SK-N-SH (cell line): ENCODE measurements at regions not wholly inside any gene's neighbourhood (a gene's known extent, or its start where the extent isn't known, plus 50 kb on each side); places are given as distances from the start of the nearest gene placed in this dataset.
A peak's percentile ranks its signal among the peaks of the same experiment; 100 is the strongest.

Experiments used
- CTCF ChIA-PET: fragments of 300-600, 350-600 bp; formaldehyde crosslinking; extraction: SDS; loops from one replicate; lab custom pipeline; 2021; lab: Yijun Ruan, JAX
- POLR2A ChIA-PET: fragments of 350-600 bp; sonication (Branson Sonifier 250); formaldehyde crosslinking; extraction: SDS; loops from one replicate; lab custom pipeline; 2020; ENCODE audit warnings: antibody characterized with exemption, inconsistent platforms; lab: Yijun Ruan, JAX
- DNase-seq: peaks from one replicate; pipeline ENCODE4 v3.0.0; 2012
- H2AFZ ChIP-seq: fragments of 200-600 bp; sonication (generic); 2 replicates; pipeline ENCODE4 v1.8.1; 2016; ENCODE audit warnings: antibody characterized with exemption, mild to moderate bottlenecking, low read depth
- H3F3A ChIP-seq: fragments of 200-600 bp; sonication (generic); replicated peaks from 2 replicates; pipeline ENCODE3; 2016; ENCODE audit warnings: antibody characterized with exemption, mild to moderate bottlenecking; ENCODE audit not compliant: insufficient read depth
- H3K27ac ChIP-seq, 2 experiments: fragments of 200-500 bp in 1 of 2; fragments of 200-600 bp in 1 of 2; sonication (Bioruptor generic) in 1 of 2; sonication (generic), shearing (Covaris generic) in 1 of 2; 2 replicates each; pipeline versions ENCODE4 v1.5.1 to v1.6.1; 2014 to 2016; ENCODE audit warnings: low read depth in 2 of 2, inconsistent platforms in 1 of 2, low read length in 1 of 2, mild to moderate bottlenecking in 1 of 2, mixed read lengths in 1 of 2
- H3K27me3 ChIP-seq: fragments of 200-600 bp; sonication (generic), shearing (Covaris generic); 2 replicates; pipeline ENCODE4 v1.6.1; 2016; ENCODE audit warnings: mixed run types; ENCODE audit not compliant: insufficient read depth
- H3K36me3 ChIP-seq, 2 experiments: fragments of 200-500 bp in 1 of 2; fragments of 200-600 bp in 1 of 2; sonication (Bioruptor generic) in 1 of 2; sonication (generic) in 1 of 2; replicated peaks in 1 of 2; 2 replicates each; pipeline versions ENCODE3 to v1.5.1; 2014 to 2016; ENCODE audit warnings: low read length in 1 of 2, mild to moderate bottlenecking in 1 of 2; ENCODE audit not compliant: insufficient read depth in 2 of 2, control insufficient read depth in 1 of 2
- H3K4me1 ChIP-seq, 2 experiments: fragments of 200-500 bp in 1 of 2; fragments of 200-600 bp in 1 of 2; sonication (Bioruptor generic) in 1 of 2; sonication (generic), shearing (Covaris generic) in 1 of 2; 2 replicates each; pipeline versions ENCODE4 v1.5.1 to v1.6.1; 2014 to 2016; ENCODE audit warnings: low read depth in 1 of 2, low read length in 1 of 2, mixed run types in 1 of 2; ENCODE audit not compliant: insufficient read depth in 2 of 2, control insufficient read depth in 1 of 2
- H3K4me2 ChIP-seq: fragments of 200-600 bp; sonication (generic), shearing (Covaris generic); 2 replicates; pipeline ENCODE4 v1.6.1; 2017; ENCODE audit warnings: mixed run types
- H3K4me3 ChIP-seq, 2 experiments: fragments of 200-500 bp in 1 of 2; fragments of 200-600 bp in 1 of 2; sonication (Bioruptor generic) in 1 of 2; sonication (generic), shearing (Covaris generic) in 1 of 2; 2 replicates each; pipeline versions ENCODE4 v1.5.1 to v1.8.1; 2014 to 2016; ENCODE audit warnings: low read depth in 2 of 2, inconsistent platforms in 1 of 2, low read length in 1 of 2, mild to moderate bottlenecking in 1 of 2, mixed read lengths in 1 of 2, moderate library complexity in 1 of 2
- H3K79me2 ChIP-seq: fragments of 200-600 bp; sonication (generic); 2 replicates; pipeline ENCODE4 v1.8.1; 2017; ENCODE audit warnings: mild to moderate bottlenecking; ENCODE audit not compliant: insufficient read depth
- H3K9ac ChIP-seq: fragments of 200-600 bp; sonication (generic); 2 replicates; pipeline ENCODE4 v1.6.1; 2017; ENCODE audit warnings: mixed run types
- H3K9me2 ChIP-seq: fragments of 200-600 bp; sonication (generic); 2 replicates; pipeline ENCODE4 v1.6.1; 2017; ENCODE audit warnings: mixed run types
- H3K9me3 ChIP-seq: fragments of 200-600 bp; sonication (generic); 2 replicates; pipeline ENCODE4 v1.6.1; 2017; ENCODE audit warnings: mixed run types, mild to moderate bottlenecking, moderate library complexity
- H4K20me1 ChIP-seq: fragments of 200-600 bp; sonication (generic); 2 replicates; pipeline ENCODE4 v1.6.1; 2017; ENCODE audit warnings: mild to moderate bottlenecking, mixed run types; ENCODE audit not compliant: insufficient read depth
- CHD2 ChIP-seq: fragments of 150-350 bp; IDR thresholded peaks from 2 replicates; pipeline ENCODE4 v1.6.1; 2018; ENCODE audit warnings: low read length; ENCODE audit not compliant: partially characterized antibody
- ELF1 ChIP-seq: IDR thresholded peaks from 2 replicates; pipeline ENCODE4 v1.4.0; 2012
- EP300 ChIP-seq, 2 experiments: IDR thresholded peaks; 2 replicates each; pipeline versions ENCODE4 v1.4.0 to v1.6.1; 2012; ENCODE audit warnings: borderline replicate concordance in 1 of 2, low read depth in 1 of 2, low read length in 1 of 2
- EZH2phosphoT487 ChIP-seq: fragments of 200-600 bp; sonication (generic); IDR thresholded peaks from 2 replicates; pipeline ENCODE4 v1.6.1; 2017; ENCODE audit warnings: low read depth, mixed run types, mild to moderate bottlenecking, antibody characterized with exemption, moderate library complexity, borderline replicate concordance
- FOXJ3 ChIP-seq: sonication (generic); formaldehyde crosslinking; IDR thresholded peaks from 2 replicates; pipeline ENCODE4 v1.5.1; 2020; ENCODE audit warnings: mild to moderate bottlenecking, missing genetic modification reagents
- FOXM1 ChIP-seq: IDR thresholded peaks from 2 replicates; pipeline ENCODE4 v1.4.0; 2012; ENCODE audit warnings: low read depth, mild to moderate bottlenecking
- GABPA ChIP-seq: IDR thresholded peaks from 2 replicates; pipeline ENCODE4 v1.4.0; 2012; ENCODE audit warnings: low read depth, mild to moderate bottlenecking
- GATA2 ChIP-seq: sonication (generic); formaldehyde crosslinking; IDR thresholded peaks from 2 replicates; pipeline ENCODE4 v1.5.0; 2020; ENCODE audit warnings: mild to moderate bottlenecking, missing genetic modification reagents
- JUND ChIP-seq: IDR thresholded peaks from 2 replicates; pipeline ENCODE4 v1.4.0; 2012
- MEF2A ChIP-seq: IDR thresholded peaks from 2 replicates; pipeline ENCODE4 v1.4.0; 2012; ENCODE audit warnings: low read depth, borderline replicate concordance
- MXI1 ChIP-seq: IDR thresholded peaks from 2 replicates; pipeline ENCODE4 v1.6.1; 2012; ENCODE audit warnings: mild to moderate bottlenecking, low read depth, low read length, improper control_type of control experiment
- NFIC ChIP-seq: IDR thresholded peaks from 2 replicates; pipeline ENCODE4 v1.4.0; 2012; ENCODE audit warnings: borderline replicate concordance
- POLR2AphosphoS5 ChIP-seq: IDR thresholded peaks from 2 replicates; pipeline ENCODE4 v1.6.1; 2012; ENCODE audit warnings: low read depth, low read length
- RAD21 ChIP-seq: IDR thresholded peaks from 2 replicates; pipeline ENCODE4 v1.6.1; 2012; ENCODE audit warnings: mild to moderate bottlenecking, low read length
- RCOR1 ChIP-seq: fragments of 150-350 bp; IDR thresholded peaks from 2 replicates; pipeline ENCODE4 v1.6.1; 2017; ENCODE audit warnings: antibody characterized with exemption, low read length
- RFX5 ChIP-seq: IDR thresholded peaks from 2 replicates; pipeline ENCODE4 v1.6.1; 2012; ENCODE audit warnings: mild to moderate bottlenecking, improper control_type of control experiment, low read length
- RXRA ChIP-seq: IDR thresholded peaks from 2 replicates; pipeline ENCODE4 v1.4.0; 2012; ENCODE audit warnings: low read depth, mild to moderate bottlenecking, borderline replicate concordance
- SMC3 ChIP-seq: IDR thresholded peaks from 2 replicates; pipeline ENCODE4 v1.6.1; 2012; ENCODE audit warnings: low read depth, low read length, improper control_type of control experiment
- TAF1 ChIP-seq: IDR thresholded peaks from 2 replicates; pipeline ENCODE4 v1.6.1; 2012; ENCODE audit warnings: low read depth, mild to moderate bottlenecking, low read length, moderate library complexity, borderline replicate concordance
- TCF12 ChIP-seq: IDR thresholded peaks from 2 replicates; pipeline ENCODE4 v1.4.0; 2012
- TEAD4 ChIP-seq: IDR thresholded peaks from 2 replicates; pipeline ENCODE4 v1.4.0; 2012; ENCODE audit warnings: mild to moderate bottlenecking, borderline replicate concordance; ENCODE audit not compliant: insufficient read depth
- YY1 ChIP-seq: IDR thresholded peaks from 2 replicates; pipeline ENCODE4 v1.4.0; 2012; ENCODE audit warnings: low read depth, mild to moderate bottlenecking
- WGBS: methylation state at CpG from one replicate; pipeline ENCODE4 v1.1.6; 2017; ENCODE audit warnings: low lambda C conversion rate; 5-methylcytosine and 5-hydroxymethylcytosine counted together
- TF ChIP-seq, protein P1 (sequence below): IDR thresholded peaks from 2 replicates; pipeline ENCODE4; 2012
- TF ChIP-seq, protein P2 (sequence below): IDR thresholded peaks from 2 replicates; pipeline ENCODE4 v1.4.0; 2012; ENCODE audit warnings: low read depth
- TF ChIP-seq, protein P3 (sequence below): fragments of 150-350 bp; IDR thresholded peaks from 2 replicates; pipeline ENCODE4 v1.6.1; 2017; ENCODE audit warnings: antibody characterized with exemption, low read length, low read depth, borderline replicate concordance
- TF ChIP-seq, protein P4 (sequence below): IDR thresholded peaks from 2 replicates; pipeline ENCODE4 v1.6.1; 2012; ENCODE audit warnings: mild to moderate bottlenecking, low read depth, low read length, moderate library complexity
- TF ChIP-seq, protein P5 (sequence below): fragments of 200-600 bp; sonication (generic); IDR thresholded peaks from 2 replicates; pipeline ENCODE4 v1.6.1; 2017; ENCODE audit warnings: antibody characterized with exemption, mild to moderate bottlenecking, moderate library complexity

DNA sequence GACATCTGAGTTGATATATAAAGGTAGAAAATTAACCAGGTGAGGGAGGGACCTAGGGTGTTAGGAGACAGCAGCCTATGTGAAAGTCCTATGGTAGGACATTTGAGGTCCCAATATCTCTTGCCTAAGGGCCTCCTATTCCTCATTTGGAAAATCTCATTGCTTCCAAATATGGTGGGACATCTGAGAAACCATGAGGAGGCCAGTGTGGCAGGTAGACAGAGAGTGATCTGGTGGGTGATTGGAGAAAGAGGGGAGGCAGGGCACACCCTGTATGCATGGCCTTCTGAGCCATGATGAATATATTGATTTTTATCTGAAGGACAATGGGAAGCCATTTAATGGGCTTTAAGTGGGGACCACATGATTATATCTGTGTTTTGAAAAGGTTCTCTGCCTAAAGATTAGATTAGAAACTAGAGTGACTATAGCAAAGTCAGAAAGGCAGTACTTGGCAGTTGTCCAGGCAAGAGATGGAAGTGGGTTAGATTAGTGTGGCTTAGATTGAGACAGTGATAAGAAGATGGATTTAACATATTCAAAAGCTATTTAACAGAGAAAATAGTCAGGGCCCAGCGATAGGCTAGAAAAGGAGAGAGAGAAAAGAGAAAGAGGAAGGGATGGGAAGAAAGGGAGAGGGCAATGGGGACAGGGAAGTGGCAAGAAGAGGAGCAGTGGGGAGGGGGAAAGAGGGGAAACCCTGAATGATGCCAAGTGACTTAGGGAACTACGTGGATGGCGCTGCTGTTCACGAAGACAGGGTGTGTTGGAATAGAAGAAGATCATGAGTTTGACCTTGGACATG is 237.2 kb upstream of the SRRM4 start:
- CTCF ChIA-PET = no interaction called here
- no peaks in the 10 kb centered on the region for H3K79me2 ChIP-seq
- no peaks in the 10 kb centered on the region for H3K9me3 ChIP-seq
- H3K4me3 ChIP-seq = no peak overlapping the region
- H2AFZ ChIP-seq = no peak overlapping the region
- peaks cover 0 to 15% of the 10 kb centered on the region in 2 experiments; a peak in 2 of 4 replicates for H3K4me1 ChIP-seq
- no peak overlapping the region for H3K9ac ChIP-seq
- no peaks in the 10 kb centered on the region for H3K36me3 ChIP-seq
- POLR2A ChIA-PET = no interaction called here
- no peaks in the 10 kb centered on the region for H3K9me2 ChIP-seq
- no peak overlapping the region for H3K4me2 ChIP-seq
- H3K27ac ChIP-seq = peak overlapping the region in 1 of 2 experiments; percentile 92; a peak in 2 of 4 replicates
- no peaks in the 10 kb centered on the region for H4K20me1 ChIP-seq
- 1% methylated on average over 4 of the region's 4 CpGs for WGBS
- H3F3A ChIP-seq = no peaks in the 10 kb centered on the region
- no peaks in the 10 kb centered on the region for H3K27me3 ChIP-seq
- peak; percentile 34 for DNase-seq
- TF ChIP-seq MEF2A = no peak
- TF ChIP-seq SMC3 = no peak
- TF ChIP-seq ELF1 = no peak
- 0 out of 2 replicates have a peak, but pooled peaks have one; percentile 13 for TF ChIP-seq NFIC
- TF ChIP-seq, protein P1, sequence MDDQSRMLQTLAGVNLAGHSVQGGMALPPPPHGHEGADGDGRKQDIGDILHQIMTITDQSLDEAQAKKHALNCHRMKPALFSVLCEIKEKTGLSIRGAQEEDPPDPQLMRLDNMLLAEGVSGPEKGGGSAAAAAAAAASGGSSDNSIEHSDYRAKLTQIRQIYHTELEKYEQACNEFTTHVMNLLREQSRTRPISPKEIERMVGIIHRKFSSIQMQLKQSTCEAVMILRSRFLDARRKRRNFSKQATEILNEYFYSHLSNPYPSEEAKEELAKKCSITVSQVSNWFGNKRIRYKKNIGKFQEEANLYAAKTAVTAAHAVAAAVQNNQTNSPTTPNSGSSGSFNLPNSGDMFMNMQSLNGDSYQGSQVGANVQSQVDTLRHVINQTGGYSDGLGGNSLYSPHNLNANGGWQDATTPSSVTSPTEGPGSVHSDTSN = no peak
- no peak for TF ChIP-seq RAD21
- peak; percentile 47; the same call in 1 of the 2 replicates for TF ChIP-seq RCOR1
- TF ChIP-seq POLR2AphosphoS5 = no peak
- no peak for TF ChIP-seq RFX5
- TF ChIP-seq, protein P2, sequence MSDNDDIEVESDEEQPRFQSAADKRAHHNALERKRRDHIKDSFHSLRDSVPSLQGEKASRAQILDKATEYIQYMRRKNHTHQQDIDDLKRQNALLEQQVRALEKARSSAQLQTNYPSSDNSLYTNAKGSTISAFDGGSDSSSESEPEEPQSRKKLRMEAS = no peak
- 0 out of 2 replicates have a peak, but pooled peaks have one; percentile 33 for TF ChIP-seq FOXJ3 (CRISPR knock-in tag)
- peak in 1 of 2 experiments; percentile 79; a peak in 2 of 4 replicates for TF ChIP-seq EP300 (IDR thresholded peaks at IDR 0.05; ENCODE audit: borderline replicate concordance in 1 of 2, low read depth in 1 of 2, low read length in 1 of 2)
- TF ChIP-seq CHD2 = peak; percentile 56
- TF ChIP-seq TCF12 = 0 out of 2 replicates have a peak, but pooled peaks have one; percentile 17
- no peak for TF ChIP-seq RXRA
- no peak for TF ChIP-seq MXI1
- TF ChIP-seq, protein P3, sequence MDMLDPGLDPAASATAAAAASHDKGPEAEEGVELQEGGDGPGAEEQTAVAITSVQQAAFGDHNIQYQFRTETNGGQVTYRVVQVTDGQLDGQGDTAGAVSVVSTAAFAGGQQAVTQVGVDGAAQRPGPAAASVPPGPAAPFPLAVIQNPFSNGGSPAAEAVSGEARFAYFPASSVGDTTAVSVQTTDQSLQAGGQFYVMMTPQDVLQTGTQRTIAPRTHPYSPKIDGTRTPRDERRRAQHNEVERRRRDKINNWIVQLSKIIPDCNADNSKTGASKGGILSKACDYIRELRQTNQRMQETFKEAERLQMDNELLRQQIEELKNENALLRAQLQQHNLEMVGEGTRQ = no peak
- no peak for TF ChIP-seq FOXM1
- TF ChIP-seq, protein P4, sequence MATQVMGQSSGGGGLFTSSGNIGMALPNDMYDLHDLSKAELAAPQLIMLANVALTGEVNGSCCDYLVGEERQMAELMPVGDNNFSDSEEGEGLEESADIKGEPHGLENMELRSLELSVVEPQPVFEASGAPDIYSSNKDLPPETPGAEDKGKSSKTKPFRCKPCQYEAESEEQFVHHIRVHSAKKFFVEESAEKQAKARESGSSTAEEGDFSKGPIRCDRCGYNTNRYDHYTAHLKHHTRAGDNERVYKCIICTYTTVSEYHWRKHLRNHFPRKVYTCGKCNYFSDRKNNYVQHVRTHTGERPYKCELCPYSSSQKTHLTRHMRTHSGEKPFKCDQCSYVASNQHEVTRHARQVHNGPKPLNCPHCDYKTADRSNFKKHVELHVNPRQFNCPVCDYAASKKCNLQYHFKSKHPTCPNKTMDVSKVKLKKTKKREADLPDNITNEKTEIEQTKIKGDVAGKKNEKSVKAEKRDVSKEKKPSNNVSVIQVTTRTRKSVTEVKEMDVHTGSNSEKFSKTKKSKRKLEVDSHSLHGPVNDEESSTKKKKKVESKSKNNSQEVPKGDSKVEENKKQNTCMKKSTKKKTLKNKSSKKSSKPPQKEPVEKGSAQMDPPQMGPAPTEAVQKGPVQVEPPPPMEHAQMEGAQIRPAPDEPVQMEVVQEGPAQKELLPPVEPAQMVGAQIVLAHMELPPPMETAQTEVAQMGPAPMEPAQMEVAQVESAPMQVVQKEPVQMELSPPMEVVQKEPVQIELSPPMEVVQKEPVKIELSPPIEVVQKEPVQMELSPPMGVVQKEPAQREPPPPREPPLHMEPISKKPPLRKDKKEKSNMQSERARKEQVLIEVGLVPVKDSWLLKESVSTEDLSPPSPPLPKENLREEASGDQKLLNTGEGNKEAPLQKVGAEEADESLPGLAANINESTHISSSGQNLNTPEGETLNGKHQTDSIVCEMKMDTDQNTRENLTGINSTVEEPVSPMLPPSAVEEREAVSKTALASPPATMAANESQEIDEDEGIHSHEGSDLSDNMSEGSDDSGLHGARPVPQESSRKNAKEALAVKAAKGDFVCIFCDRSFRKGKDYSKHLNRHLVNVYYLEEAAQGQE = no peak
- TF ChIP-seq EZH2phosphoT487 = no peak
- TF ChIP-seq GATA2 (CRISPR knock-in tag) = peak; percentile 99
- TF ChIP-seq TAF1 = no peak
- TF ChIP-seq, protein P5, sequence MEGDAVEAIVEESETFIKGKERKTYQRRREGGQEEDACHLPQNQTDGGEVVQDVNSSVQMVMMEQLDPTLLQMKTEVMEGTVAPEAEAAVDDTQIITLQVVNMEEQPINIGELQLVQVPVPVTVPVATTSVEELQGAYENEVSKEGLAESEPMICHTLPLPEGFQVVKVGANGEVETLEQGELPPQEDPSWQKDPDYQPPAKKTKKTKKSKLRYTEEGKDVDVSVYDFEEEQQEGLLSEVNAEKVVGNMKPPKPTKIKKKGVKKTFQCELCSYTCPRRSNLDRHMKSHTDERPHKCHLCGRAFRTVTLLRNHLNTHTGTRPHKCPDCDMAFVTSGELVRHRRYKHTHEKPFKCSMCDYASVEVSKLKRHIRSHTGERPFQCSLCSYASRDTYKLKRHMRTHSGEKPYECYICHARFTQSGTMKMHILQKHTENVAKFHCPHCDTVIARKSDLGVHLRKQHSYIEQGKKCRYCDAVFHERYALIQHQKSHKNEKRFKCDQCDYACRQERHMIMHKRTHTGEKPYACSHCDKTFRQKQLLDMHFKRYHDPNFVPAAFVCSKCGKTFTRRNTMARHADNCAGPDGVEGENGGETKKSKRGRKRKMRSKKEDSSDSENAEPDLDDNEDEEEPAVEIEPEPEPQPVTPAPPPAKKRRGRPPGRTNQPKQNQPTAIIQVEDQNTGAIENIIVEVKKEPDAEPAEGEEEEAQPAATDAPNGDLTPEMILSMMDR = no peak
- no peak for TF ChIP-seq YY1
- TF ChIP-seq JUND = no peak
- no peak for TF ChIP-seq GABPA
- TF ChIP-seq TEAD4 = no peak
